ENCODE measurements at regions not wholly inside any gene's neighbourhood (a gene's known extent, or its start where the extent isn't known, plus 50 kb on each side); places are given as distances from the start of the nearest gene placed in this dataset.

DNA sequence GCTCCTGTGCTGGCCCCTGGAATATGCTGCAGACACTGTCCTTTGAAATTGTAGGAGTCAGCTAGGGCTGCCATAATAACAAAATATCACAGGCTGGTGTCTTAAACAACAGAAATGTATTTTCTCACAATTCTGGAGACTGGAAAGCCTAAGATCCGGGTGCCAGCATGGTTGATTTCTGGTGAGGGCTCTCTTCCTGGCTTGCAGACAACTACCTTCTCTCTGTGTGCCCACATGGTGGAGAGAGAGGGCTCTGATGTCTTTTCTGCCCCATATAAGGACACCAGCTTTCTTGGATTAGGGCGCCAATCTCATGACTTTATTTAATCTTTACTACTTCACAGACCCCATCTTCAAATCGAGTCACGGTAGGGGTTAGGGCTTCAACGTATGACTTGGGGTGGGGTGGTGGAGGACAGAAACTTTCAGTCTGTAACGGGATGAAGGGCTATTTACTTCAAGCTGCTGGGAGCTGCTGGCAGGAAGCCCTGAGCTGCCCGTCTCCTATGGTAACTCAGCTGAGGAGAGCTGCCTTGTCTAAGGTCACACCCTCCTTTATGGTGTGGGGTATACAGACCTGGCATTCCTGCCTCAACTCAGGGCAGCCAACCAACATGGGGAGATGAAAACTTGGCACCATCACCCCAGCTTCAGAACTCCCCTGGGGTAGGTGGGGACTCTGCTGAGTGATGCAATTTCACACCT, 142.9 kb upstream of the ZBED5 start:
- TF ChIP-seq, protein P1, sequence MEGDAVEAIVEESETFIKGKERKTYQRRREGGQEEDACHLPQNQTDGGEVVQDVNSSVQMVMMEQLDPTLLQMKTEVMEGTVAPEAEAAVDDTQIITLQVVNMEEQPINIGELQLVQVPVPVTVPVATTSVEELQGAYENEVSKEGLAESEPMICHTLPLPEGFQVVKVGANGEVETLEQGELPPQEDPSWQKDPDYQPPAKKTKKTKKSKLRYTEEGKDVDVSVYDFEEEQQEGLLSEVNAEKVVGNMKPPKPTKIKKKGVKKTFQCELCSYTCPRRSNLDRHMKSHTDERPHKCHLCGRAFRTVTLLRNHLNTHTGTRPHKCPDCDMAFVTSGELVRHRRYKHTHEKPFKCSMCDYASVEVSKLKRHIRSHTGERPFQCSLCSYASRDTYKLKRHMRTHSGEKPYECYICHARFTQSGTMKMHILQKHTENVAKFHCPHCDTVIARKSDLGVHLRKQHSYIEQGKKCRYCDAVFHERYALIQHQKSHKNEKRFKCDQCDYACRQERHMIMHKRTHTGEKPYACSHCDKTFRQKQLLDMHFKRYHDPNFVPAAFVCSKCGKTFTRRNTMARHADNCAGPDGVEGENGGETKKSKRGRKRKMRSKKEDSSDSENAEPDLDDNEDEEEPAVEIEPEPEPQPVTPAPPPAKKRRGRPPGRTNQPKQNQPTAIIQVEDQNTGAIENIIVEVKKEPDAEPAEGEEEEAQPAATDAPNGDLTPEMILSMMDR (IDR thresholded peaks at IDR 0.05; ENCODE audit: insufficient read depth, low read length, severe bottlenecking): no peak
- Histone ChIP-seq H3K36me3 (ENCODE audit: control insufficient read depth, insufficient read depth, low read length) (no peaks in the 10 kb centered on the region), H3K4me3 (ENCODE audit: low read depth, low read length) (no peak overlapping the region), H3K27me3 (ENCODE audit: control insufficient read depth, insufficient read depth, low read length) (peaks cover 4% of the 10 kb centered on the region)
- DNase-seq (ENCODE audit: low read depth) (no peak), FAIRE-seq (no peak)

DNA sequence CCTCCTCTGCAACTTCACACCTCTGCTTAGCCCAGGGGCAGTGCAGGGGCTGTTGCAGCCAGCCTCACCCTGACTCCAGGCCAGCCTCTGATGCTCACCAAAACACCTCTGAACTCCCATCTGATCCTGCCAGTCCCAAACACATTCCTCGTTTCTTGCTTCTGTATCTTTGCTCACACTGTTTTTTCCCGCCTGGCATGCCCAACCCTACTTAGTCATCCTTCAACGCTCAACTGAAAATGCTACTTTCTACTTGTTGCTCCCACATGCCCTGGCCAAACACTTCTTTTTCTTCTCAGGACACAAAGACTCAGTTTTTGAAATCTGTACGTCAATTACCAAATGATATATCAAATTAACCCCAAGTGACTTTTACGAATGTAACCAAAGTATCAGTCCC, 140.8 kb upstream of the ZBED5 start:
- TF ChIP-seq, protein P1 (IDR thresholded peaks at IDR 0.05; ENCODE audit: insufficient read depth, low read length, severe bottlenecking): no peak
- FAIRE-seq (no peak), DNase-seq (ENCODE audit: low read depth) (peak; percentile 17)
- H3K36me3 ChIP-seq (ENCODE audit: control insufficient read depth, insufficient read depth, low read length): no peaks in the 10 kb centered on the region
- no peak overlapping the region for H3K4me3 ChIP-seq (ENCODE audit: low read depth, low read length)
- peaks cover 4% of the 10 kb centered on the region for H3K27me3 ChIP-seq (ENCODE audit: control insufficient read depth, insufficient read depth, low read length)

DNA sequence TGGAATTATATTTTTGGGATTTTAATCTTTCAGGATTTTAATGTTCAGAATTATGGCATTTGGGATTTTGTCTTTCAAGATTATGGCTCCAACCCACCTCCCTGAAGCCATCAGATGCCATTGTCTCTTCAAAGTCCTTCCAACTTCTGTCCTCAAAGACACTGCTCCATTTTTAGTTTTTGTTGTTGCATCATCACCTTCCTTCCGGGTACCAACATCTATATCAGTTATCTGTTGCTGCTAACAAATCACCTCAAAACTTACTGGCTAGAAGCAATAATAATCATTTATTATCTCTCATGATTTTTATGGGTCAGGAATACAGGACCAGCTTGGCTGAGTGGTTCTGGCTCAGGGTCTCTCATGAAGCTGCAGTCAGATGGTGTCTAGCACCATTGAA, 138.8 kb upstream of the ZBED5 start:
- no peaks in the 10 kb centered on the region for H3K36me3 ChIP-seq (ENCODE audit: control insufficient read depth, insufficient read depth, low read length)
- H3K4me3 ChIP-seq (ENCODE audit: low read depth, low read length): no peak overlapping the region
- peaks cover 2% of the 10 kb centered on the region for H3K27me3 ChIP-seq (ENCODE audit: control insufficient read depth, insufficient read depth, low read length)
- FAIRE-seq: no peak
- DNase-seq (ENCODE audit: low read depth): no peak
- TF ChIP-seq, protein P1 (IDR thresholded peaks at IDR 0.05; ENCODE audit: insufficient read depth, low read length, severe bottlenecking): no peak

DNA sequence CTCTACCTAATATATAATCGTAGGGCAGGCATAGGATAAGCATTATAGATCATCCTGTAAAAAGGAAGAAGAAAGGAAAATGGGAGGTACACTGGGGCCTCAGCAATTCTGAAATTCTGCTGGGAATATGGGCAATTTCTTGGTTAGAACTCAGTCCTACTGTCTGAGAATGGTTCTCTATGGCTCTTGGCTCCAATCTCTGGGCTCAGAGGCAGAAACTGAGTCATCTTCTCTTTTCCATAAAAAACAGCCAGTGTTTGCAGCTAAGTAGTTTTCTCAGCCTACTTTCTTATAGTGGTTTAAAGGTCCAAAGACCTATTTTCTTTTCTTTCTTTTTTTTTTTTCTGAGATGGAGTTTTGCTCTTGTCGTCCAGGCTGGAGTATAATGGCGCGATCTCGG, 135.8 kb upstream of the ZBED5 start:
- no peak for FAIRE-seq

DNA sequence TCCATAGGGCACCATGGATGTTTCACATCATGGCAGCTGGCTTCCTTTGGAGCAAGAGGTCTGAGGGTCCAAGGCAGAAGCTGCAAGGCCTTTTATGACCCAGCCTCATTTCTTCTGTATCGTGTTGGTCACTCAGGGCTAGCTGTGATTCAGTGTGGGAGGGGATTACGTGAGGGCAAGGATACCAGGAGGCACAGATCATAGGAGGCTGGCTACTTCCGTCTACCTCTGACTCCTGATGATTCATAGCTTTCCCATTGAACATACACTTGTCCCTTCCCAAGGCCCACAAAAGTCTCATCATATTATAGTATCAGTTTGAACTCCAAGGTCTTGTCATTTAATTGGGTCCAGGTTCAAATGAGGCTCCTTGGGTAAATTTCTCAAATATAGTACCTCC, 135.3 kb upstream of the ZBED5 start:
- Histone ChIP-seq H3K27me3 (ENCODE audit: control insufficient read depth, insufficient read depth, low read length) (peaks cover 2% of the 10 kb centered on the region), H3K4me3 (ENCODE audit: low read depth, low read length) (no peak overlapping the region), H3K36me3 (ENCODE audit: control insufficient read depth, insufficient read depth, low read length) (no peaks in the 10 kb centered on the region)
- no peak for FAIRE-seq
- DNase-seq (ENCODE audit: low read depth): peak; percentile 47
- TF ChIP-seq, protein P1 (IDR thresholded peaks at IDR 0.05; ENCODE audit: insufficient read depth, low read length, severe bottlenecking): no peak

More for the DNA sequence above, 135.8 kb upstream of the ZBED5 start:
- no peak for DNase-seq (ENCODE audit: low read depth)
- H3K27me3 ChIP-seq (ENCODE audit: control insufficient read depth, insufficient read depth, low read length): peaks cover 2% of the 10 kb centered on the region
- no peak overlapping the region for H3K4me3 ChIP-seq (ENCODE audit: low read depth, low read length)
- TF ChIP-seq, protein P1 (IDR thresholded peaks at IDR 0.05; ENCODE audit: insufficient read depth, low read length, severe bottlenecking): no peak
- no peaks in the 10 kb centered on the region for H3K36me3 ChIP-seq (ENCODE audit: control insufficient read depth, insufficient read depth, low read length)

DNA sequence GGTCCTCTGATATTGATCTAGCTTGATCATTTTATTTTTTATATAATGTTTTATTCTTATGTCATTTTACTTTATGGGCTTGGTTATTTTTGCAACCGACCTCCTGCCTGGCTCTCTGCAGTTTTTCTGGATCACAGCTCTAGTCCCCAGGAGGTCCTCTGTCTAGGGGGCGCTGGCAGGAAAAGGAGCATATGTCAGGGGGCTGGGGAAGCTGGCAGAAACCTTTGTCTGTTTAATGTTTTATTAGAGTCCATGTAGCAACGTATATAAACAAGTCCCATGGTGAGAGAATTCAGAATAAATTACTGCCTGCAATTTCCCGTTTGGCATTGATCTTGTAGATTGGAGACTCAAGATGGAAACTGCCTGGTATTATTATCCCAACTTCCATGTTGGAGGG, 133.5 kb upstream of the ZBED5 start:
- H3K27me3 ChIP-seq (ENCODE audit: control insufficient read depth, insufficient read depth, low read length): no peaks in the 10 kb centered on the region
- no peak overlapping the region for H3K4me3 ChIP-seq (ENCODE audit: low read depth, low read length)
- H3K36me3 ChIP-seq (ENCODE audit: control insufficient read depth, insufficient read depth, low read length): no peaks in the 10 kb centered on the region
- DNase-seq (ENCODE audit: low read depth) (no peak), FAIRE-seq (no peak)
- TF ChIP-seq, protein P1 (IDR thresholded peaks at IDR 0.05; ENCODE audit: insufficient read depth, low read length, severe bottlenecking): no peak

Data from bronchial epithelial cell (primary cell).